Peyer's patch (tissue), 4 donors: ENCODE measurements at regions not wholly inside any gene's neighbourhood (a gene's known extent, or its start where the extent isn't known, plus 50 kb on each side); places are given as distances from the start of the nearest gene placed in this dataset.

ENCODE experiments used
- POLR2A ChIP-seq, 2 donors: fragments of 450-650 bp; IDR thresholded peaks; one replicate each; pipeline ENCODE4 v1.5.1; 2017; ENCODE audit warnings: antibody characterized with exemption in 2 of 2, mild to moderate bottlenecking in 2 of 2, moderate library complexity in 2 of 2
- TF ChIP-seq, protein P1 (sequence below), 6 experiments: fragments of 450-650 bp in 4 of 6; fragments of 200-600 bp in 2 of 6; sonication (generic) in 1 of 6; IDR thresholded peaks; one replicate each; pipeline ENCODE4 v1.5.1; 2017 to 2019; ENCODE audit warnings: antibody characterized with exemption in 6 of 6, mild to moderate bottlenecking in 3 of 6, moderate library complexity in 1 of 6

DNA sequence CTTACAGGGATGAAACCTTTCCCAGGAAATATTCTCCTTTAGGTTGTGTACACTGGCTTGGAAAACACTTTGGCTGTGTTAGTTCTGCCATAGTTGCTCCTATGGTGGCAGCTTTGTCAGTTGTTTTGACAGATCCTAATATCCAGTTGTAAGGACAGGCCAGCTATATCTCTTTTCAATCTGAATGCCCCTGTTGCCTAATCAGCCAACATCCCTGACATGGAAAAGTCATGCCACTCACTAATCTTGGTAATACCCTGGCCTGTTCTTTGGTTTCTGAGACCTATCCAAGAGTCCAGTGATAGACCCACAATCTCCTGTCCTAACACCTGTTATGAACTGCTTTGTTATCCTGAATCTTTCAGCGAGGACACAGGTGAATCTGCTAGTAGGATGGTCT, 148.8 kb downstream of the MRPL39 start:
- TF ChIP-seq, protein P1, sequence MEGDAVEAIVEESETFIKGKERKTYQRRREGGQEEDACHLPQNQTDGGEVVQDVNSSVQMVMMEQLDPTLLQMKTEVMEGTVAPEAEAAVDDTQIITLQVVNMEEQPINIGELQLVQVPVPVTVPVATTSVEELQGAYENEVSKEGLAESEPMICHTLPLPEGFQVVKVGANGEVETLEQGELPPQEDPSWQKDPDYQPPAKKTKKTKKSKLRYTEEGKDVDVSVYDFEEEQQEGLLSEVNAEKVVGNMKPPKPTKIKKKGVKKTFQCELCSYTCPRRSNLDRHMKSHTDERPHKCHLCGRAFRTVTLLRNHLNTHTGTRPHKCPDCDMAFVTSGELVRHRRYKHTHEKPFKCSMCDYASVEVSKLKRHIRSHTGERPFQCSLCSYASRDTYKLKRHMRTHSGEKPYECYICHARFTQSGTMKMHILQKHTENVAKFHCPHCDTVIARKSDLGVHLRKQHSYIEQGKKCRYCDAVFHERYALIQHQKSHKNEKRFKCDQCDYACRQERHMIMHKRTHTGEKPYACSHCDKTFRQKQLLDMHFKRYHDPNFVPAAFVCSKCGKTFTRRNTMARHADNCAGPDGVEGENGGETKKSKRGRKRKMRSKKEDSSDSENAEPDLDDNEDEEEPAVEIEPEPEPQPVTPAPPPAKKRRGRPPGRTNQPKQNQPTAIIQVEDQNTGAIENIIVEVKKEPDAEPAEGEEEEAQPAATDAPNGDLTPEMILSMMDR (IDR thresholded peaks at IDR 0.05), result no peak
- TF ChIP-seq POLR2A (IDR thresholded peaks at IDR 0.05), result no peak
